ENCODE measurements at regions not wholly inside any gene's neighbourhood (a gene's known extent, or its start where the extent isn't known, plus 50 kb on each side); places are given as distances from the start of the nearest gene placed in this dataset.

GRCh38 chr11:15617126-15617525 lies 502.4 kb downstream of the INSC start:
- POLR2A ChIA-PET (ENCODE audit: low non-redundant PET), result no interaction called here
- no peak overlapping the region for H3K27ac ChIP-seq
- TF ChIP-seq CTCF (conservative IDR thresholded peaks at IDR 0.05; ENCODE audit: low read depth), result no peak
- CTCF ChIA-PET, result interaction anchor here (0.7 kb wide), 1 partner anchor 368 kb away, joined by 6 read pairs; no protein-coding TSS in a partner anchor
- no peak for DNase-seq (ENCODE audit: low spot score)

- CTCF ChIA-PET, result no interaction called here
- H3K27ac ChIP-seq, result no peak overlapping the region
Measured at GRCh38 chr11:15618583-15619032, 503.9 kb downstream of the INSC start.

GRCh38 chr11:15621565-15621964 lies 506.8 kb downstream of the INSC start:
- ChIA-PET POLR2A (ENCODE audit: low non-redundant PET) (no interaction called here), CTCF (no interaction called here)
- no peak for DNase-seq (ENCODE audit: low spot score)
- no peak overlapping the region for H3K27ac ChIP-seq
- TF ChIP-seq CTCF (conservative IDR thresholded peaks at IDR 0.05; ENCODE audit: low read depth), result no peak

More at GRCh38 chr11:15618583-15619032, 503.9 kb downstream of the INSC start:
- POLR2A ChIA-PET (ENCODE audit: low non-redundant PET), result no interaction called here
- TF ChIP-seq CTCF (conservative IDR thresholded peaks at IDR 0.05; ENCODE audit: low read depth), result no peak
- DNase-seq (ENCODE audit: low spot score), result no peak

GRCh38 chr11:15622231-15622890 lies 507.6 kb downstream of the INSC start:
- no peak for DNase-seq (ENCODE audit: low spot score)
- ChIA-PET POLR2A (ENCODE audit: low non-redundant PET) (no interaction called here), CTCF (no interaction called here)
- TF ChIP-seq CTCF (conservative IDR thresholded peaks at IDR 0.05; ENCODE audit: low read depth), result no peak
- no peak overlapping the region for H3K27ac ChIP-seq

- no peak for DNase-seq (ENCODE audit: low spot score)
- CTCF ChIA-PET, result no interaction called here
- no peak for TF ChIP-seq CTCF (conservative IDR thresholded peaks at IDR 0.05; ENCODE audit: low read depth)
- POLR2A ChIA-PET (ENCODE audit: low non-redundant PET), result no interaction called here
- no peak overlapping the region for H3K27ac ChIP-seq
Measured at GRCh38 chr11:15624701-15625100, 510.0 kb downstream of the INSC start.

GRCh38 chr11:15625691-15626090 lies 511.0 kb downstream of the INSC start:
- no peak overlapping the region for H3K27ac ChIP-seq
- DNase-seq (ENCODE audit: low spot score), result no peak
- ChIA-PET POLR2A (ENCODE audit: low non-redundant PET) (no interaction called here), CTCF (no interaction called here)
- TF ChIP-seq CTCF (conservative IDR thresholded peaks at IDR 0.05; ENCODE audit: low read depth), result no peak

All from RWPE1 (cell line).